Osteoblast (primary cell): ENCODE measurements at regions not wholly inside any gene's neighbourhood (a gene's known extent, or its start where the extent isn't known, plus 50 kb on each side); places are given as distances from the start of the nearest gene placed in this dataset.

ENCODE experiments used
- DNase-seq: peaks from one replicate; pipeline ENCODE4 v3.0.0; 2011; ENCODE audit warnings: low spot score, mixed read lengths; ENCODE audit not compliant: insufficient read length; ENCODE audit errors: missing footprints
- H2AFZ ChIP-seq: 2 replicates; pipeline ENCODE4 v1.6.0; 2011; ENCODE audit warnings: mild to moderate bottlenecking, low read length
- H3K27ac ChIP-seq: 2 replicates; pipeline ENCODE4 v1.5.1; 2011; ENCODE audit warnings: mild to moderate bottlenecking, low read depth, low read length, moderate library complexity
- H3K27me3 ChIP-seq: 2 replicates; pipeline ENCODE4 v1.6.0; 2012; ENCODE audit warnings: mild to moderate bottlenecking, control low read depth, inconsistent platforms, low read length, moderate library complexity; ENCODE audit not compliant: insufficient read depth
- H3K36me3 ChIP-seq: 2 replicates; pipeline ENCODE4 v1.5.1; 2011; ENCODE audit warnings: mild to moderate bottlenecking, low read length, control low read depth, moderate library complexity; ENCODE audit not compliant: insufficient read depth
- H3K4me1 ChIP-seq: 2 replicates; pipeline ENCODE4 v1.5.1; 2011; ENCODE audit warnings: mild to moderate bottlenecking, low read length, control low read depth, moderate library complexity; ENCODE audit not compliant: insufficient read depth
- H3K4me2 ChIP-seq: 2 replicates; pipeline ENCODE4 v1.6.0; 2011; ENCODE audit warnings: mild to moderate bottlenecking, low read length; ENCODE audit not compliant: insufficient read depth
- H3K4me3 ChIP-seq: fragments of 200-600 bp; sonication (generic); 3 replicates; pipeline ENCODE4 v1.5.1; 2012; ENCODE audit warnings: mild to moderate bottlenecking, low read length, inconsistent platforms; ENCODE audit not compliant: insufficient read depth
- H3K79me2 ChIP-seq: 2 replicates; pipeline ENCODE4 v1.6.0; 2012; ENCODE audit warnings: mild to moderate bottlenecking, low read length, control low read depth, inconsistent platforms; ENCODE audit not compliant: insufficient read depth
- H3K9me3 ChIP-seq: 2 replicates; pipeline ENCODE4 v1.5.1; 2011; ENCODE audit warnings: low read depth, low read length, control low read depth
- H4K20me1 ChIP-seq: 2 replicates; pipeline ENCODE4 v1.6.0; 2012; ENCODE audit warnings: mild to moderate bottlenecking, low read length, control low read depth; ENCODE audit not compliant: insufficient read depth
- CTCF ChIP-seq: IDR thresholded peaks from 2 replicates; pipeline ENCODE4 v1.5.1; 2011; ENCODE audit warnings: mild to moderate bottlenecking, low read depth, low read length, moderate library complexity; ENCODE audit errors: extremely low read depth

GRCh38 chr9:80954521-80954920 lies 734.8 kb downstream of the TLE1 start:
- Histone ChIP-seq H3K4me3 (no peak overlapping the region), H3K79me2 (no peaks in the 10 kb centered on the region), H3K9me3 (no peaks in the 10 kb centered on the region), H2AFZ (no peak overlapping the region), H3K4me1 (no peaks in the 10 kb centered on the region), H4K20me1 (no peaks in the 10 kb centered on the region), H3K36me3 (no peaks in the 10 kb centered on the region), H3K4me2 (no peak overlapping the region), H3K27ac (no peak overlapping the region), H3K27me3 (no peaks in the 10 kb centered on the region)
- TF ChIP-seq CTCF: no peak
- DNase-seq: no peak

GRCh38 chr9:80952363-80952922 lies 736.9 kb downstream of the TLE1 start:
- no peak for TF ChIP-seq CTCF
- DNase-seq: no peak
- Histone ChIP-seq H3K9me3 (no peaks in the 10 kb centered on the region), H2AFZ (no peak overlapping the region), H3K4me1 (no peaks in the 10 kb centered on the region), H3K4me3 (no peak overlapping the region), H3K79me2 (no peaks in the 10 kb centered on the region), H4K20me1 (no peaks in the 10 kb centered on the region), H3K27ac (no peak overlapping the region), H3K36me3 (no peaks in the 10 kb centered on the region), H3K27me3 (no peaks in the 10 kb centered on the region), H3K4me2 (no peak overlapping the region)

GRCh38 chr9:80951675-80952074 lies 737.7 kb downstream of the TLE1 start:
- Histone ChIP-seq H3K4me1 (no peaks in the 10 kb centered on the region), H2AFZ (no peak overlapping the region), H3K27me3 (no peaks in the 10 kb centered on the region), H4K20me1 (no peaks in the 10 kb centered on the region), H3K9me3 (no peaks in the 10 kb centered on the region), H3K4me2 (no peak overlapping the region), H3K27ac (no peak overlapping the region), H3K36me3 (no peaks in the 10 kb centered on the region), H3K4me3 (no peak overlapping the region), H3K79me2 (no peaks in the 10 kb centered on the region)
- no peak for DNase-seq
- TF ChIP-seq CTCF: no peak

- H4K20me1 ChIP-seq: no peaks in the 10 kb centered on the region
- no peaks in the 10 kb centered on the region for H3K27me3 ChIP-seq
- H3K4me3 ChIP-seq: no peak overlapping the region
- H3K4me2 ChIP-seq: no peak overlapping the region
- H3K27ac ChIP-seq: no peak overlapping the region
- TF ChIP-seq CTCF: no peak
- H2AFZ ChIP-seq: no peak overlapping the region
- H3K79me2 ChIP-seq: no peaks in the 10 kb centered on the region
- no peaks in the 10 kb centered on the region for H3K9me3 ChIP-seq
- no peaks in the 10 kb centered on the region for H3K36me3 ChIP-seq
- H3K4me1 ChIP-seq: no peaks in the 10 kb centered on the region
- no peak for DNase-seq
Observed at GRCh38 chr9:80948876-80949275, 740.5 kb downstream of the TLE1 start.
